HT-29 (cell line): ENCODE measurements at regions not wholly inside any gene's neighbourhood (a gene's known extent, or its start where the extent isn't known, plus 50 kb on each side); places are given as distances from the start of the nearest gene placed in this dataset.
"Not testable (repeated sequence)": the region's sequence is repeated elsewhere in the genome, so short reads cannot be mapped to it uniquely, and the experiment has no call there.

Source experiments
- DNase-seq: peaks from one replicate; pipeline ENCODE4 v3.0.0-alpha.2; 2015; ENCODE audit warnings: low spot score

DNA sequence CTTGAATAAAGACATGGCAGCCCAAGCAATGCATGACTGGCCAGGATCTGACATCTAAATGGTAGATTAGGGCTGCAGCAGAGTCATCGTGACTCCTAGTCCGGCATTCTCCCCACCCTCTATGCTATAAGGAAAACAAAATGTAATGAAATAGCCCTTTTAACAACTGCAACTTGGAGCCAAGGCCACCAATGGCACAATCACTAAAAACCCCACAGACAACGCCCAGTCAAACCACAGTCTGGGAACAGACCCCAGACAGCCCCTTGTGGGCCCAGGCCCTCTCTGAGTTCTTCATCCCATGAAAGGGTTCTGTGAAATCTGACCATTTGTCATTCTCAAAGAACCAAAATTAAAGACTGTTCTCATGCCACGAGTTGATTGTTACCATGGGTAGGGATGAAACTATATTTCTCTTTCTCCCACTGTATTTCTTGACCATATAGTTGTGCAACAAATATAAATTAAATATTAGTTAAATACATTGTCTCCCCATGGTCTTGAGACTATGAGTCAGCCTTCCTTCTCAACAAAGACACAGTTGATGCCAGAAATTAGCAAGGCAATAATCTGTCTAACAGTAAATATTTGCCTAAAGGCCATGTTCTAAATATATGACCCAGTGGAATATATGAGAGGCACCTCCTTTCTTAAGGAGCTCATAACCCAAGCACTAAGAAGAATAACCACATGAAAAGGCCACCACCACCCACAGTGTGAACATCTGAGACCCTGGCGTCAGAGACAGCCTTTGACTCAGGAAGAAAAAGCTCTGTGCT is 85.6 kb upstream of the SSTR4 start:
- DNase-seq = no peak

GRCh38 chr20:22951966-22952365 is 83.1 kb upstream of the SSTR4 start:
- no peak for DNase-seq

- DNase-seq = no peak
Observed at GRCh38 chr20:22954661-22955060, 80.5 kb upstream of the SSTR4 start.

DNA sequence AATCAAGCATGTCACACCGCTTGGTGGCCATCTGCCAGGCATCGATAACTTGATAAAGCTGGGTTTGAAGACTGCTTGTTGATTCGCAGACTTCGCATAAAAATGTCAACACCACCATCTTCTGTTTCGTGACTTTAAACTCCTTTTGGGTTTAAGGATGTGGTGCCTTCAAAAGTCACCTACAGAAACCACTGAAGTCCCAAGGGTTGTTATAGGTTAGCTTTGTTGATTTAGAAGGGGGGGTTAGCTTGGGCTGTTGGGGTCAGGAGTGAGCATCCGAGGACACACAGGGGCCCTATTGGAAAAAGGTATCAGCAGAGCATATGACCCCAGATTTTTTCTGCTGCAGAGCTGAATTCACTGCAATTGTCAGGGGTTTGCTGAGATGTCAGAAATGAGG is 76.7 kb upstream of the SSTR4 start:
- no peak for DNase-seq

DNA sequence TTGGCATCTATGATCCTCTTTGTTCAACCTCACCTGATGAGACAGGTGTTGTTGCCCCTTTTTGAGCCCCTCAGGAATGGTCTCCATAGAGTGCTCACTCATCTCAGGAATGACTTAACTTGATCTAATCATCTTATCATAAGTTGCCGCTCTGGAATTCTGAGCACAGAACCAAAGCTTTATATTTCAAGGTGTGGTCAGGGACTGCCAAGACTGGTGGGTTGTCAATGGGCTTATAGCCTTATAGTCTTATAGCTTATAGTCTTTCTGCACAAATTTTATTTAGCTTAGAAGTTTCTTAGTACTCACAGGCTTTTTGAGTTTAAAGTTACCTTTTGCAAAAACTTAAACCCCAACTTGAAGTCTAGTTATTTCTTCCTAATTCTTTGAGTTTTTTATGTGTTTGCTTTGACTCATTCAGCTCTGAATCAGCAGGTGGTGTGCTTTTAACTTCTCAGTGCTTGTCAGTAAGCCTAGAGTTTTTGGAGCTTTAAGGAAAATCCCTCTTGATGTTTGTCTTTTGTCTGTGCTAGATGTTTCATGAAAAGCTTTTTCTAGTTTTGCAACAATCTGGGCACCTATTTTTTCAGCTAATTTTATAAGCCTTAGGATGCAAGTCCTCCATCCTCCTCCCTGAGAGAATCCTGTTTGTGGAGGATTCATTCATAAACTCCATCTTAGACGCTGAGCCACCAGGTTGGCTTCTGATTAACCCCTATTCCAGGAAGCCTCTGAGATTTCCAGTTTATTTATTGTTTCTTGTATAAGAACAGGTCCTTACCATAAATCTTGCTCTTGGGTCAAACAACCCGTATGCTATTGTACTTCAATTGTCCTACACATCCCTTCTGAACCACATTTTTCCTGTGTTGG is 72.3 kb upstream of the SSTR4 start:
- peak; percentile 46 for DNase-seq

GRCh38 chr20:22963581-22963980 is 71.5 kb upstream of the SSTR4 start:
- no peak for DNase-seq

- DNase-seq = no peak
Observed at GRCh38 chr20:22966787-22967464, 68.2 kb upstream of the SSTR4 start.

GRCh38 chr20:22967706-22968105 is 67.4 kb upstream of the SSTR4 start:
- not testable (repeated sequence) for DNase-seq

- DNase-seq = not testable (repeated sequence)
Observed at GRCh38 chr20:22969031-22969430, 66.1 kb upstream of the SSTR4 start.

- DNase-seq = not testable (repeated sequence)
Observed at GRCh38 chr20:22971077-22971476, 64.0 kb upstream of the SSTR4 start.

- DNase-seq = peak; percentile 49
Observed at GRCh38 chr20:22974354-22974753, 60.8 kb upstream of the SSTR4 start.

DNA sequence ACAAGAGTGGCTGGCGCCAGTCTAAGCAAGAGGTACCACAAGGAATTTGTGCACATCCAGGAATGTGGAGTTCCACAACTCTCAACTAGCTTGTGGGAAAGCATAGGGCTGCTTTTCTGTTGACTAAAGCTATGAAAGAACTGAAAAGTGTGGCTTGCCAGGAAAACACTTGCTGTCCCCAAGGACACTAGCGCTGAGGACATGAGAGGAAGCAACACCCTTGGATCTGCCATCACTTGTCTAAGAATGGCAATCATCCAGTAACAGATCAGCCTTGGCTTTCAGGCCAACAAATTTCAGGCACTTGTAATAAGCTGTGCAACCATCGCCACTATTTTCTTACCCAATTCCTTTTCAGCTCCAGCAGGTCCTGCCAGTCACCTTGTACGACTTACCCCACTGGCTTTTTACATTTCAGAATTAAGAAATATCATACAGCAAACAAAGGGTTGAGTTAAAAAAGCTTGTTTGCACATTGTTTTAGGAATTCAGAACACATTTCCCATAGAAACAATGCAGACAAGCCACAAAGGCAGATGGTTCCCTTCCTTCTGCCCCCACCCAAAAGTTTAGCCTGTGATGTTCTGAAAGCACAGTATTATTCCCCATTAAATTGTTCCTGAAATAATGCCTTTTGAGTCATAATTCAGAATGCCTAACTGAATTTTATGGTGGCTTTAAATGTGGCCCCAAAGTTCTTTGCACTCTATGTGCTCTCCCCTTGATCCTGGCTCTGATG is 57.9 kb upstream of the SSTR4 start:
- DNase-seq = no peak

GRCh38 chr20:22984008-22984407 is 51.1 kb upstream of the SSTR4 start:
- no peak for DNase-seq

GRCh38 chr20:22984606-22985005 is 50.5 kb upstream of the SSTR4 start:
- no peak for DNase-seq

DNA sequence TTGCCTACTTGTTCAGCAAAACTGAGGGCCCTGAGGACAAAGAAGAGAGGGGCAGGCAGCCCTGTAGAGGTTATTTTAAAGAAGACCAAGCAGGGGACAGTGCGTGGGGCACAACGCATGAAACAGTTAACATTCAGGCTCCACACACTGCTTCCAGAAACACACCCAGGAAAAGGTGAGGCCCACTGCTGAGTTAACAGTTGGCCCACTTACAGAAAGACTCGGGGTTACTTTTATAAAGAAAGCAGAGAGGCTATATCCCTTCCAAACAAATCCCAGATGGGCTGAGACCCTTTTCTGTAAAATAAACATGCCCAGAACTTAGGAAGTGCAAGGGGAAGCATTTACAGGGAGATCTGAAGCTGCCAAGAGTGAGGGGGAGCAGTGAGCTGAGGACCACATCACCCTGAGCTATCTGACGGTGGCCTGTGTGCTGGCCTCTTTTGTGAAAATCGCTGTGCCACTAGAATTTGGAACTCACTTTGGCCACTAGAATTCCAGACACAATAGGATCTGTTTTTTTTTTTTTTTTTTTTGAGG is 49.8 kb upstream of the SSTR4 start:
- DNase-seq = no peak
